ENCODE measurements at regions not wholly inside any gene's neighbourhood (a gene's known extent, or its start where the extent isn't known, plus 50 kb on each side); places are given as distances from the start of the nearest gene placed in this dataset.

DNA sequence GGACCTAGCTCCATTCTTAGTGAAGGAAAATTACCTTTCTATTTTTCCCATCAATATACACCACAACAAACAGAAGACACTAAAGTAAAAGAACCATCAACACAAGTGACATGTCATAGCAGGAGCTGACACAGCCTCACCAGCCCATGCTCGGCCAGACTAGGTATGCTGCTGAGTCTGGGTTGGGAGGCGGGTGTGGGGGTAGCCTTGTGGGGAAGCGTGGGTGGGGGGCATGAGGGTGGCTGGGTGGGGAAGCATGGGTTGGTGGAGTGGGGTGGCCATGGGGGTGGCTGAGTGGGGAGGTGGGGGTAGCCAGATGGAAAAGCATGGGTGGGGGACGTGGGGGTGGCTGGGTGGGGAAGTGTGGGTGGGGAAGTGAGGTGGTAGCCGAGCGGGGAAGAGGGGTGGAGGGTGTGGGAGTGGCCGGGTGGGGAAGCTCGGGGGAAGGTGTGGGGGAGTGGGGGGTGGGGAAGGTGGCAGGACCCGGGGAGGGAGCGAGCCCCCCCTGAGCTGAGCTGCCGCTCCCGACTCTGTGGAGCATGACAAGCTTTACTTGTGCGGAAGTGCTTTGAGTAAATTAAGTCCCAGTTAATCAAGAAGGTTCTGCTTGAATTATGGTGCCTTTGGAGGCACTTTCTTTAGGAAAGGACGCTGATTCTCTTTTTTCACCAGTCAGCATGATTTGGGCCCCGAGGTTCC is 294.6 kb upstream of the ZNF32 start:
- peaks cover 34% of the 10 kb centered on the region for H3K4me1 ChIP-seq

DNA sequence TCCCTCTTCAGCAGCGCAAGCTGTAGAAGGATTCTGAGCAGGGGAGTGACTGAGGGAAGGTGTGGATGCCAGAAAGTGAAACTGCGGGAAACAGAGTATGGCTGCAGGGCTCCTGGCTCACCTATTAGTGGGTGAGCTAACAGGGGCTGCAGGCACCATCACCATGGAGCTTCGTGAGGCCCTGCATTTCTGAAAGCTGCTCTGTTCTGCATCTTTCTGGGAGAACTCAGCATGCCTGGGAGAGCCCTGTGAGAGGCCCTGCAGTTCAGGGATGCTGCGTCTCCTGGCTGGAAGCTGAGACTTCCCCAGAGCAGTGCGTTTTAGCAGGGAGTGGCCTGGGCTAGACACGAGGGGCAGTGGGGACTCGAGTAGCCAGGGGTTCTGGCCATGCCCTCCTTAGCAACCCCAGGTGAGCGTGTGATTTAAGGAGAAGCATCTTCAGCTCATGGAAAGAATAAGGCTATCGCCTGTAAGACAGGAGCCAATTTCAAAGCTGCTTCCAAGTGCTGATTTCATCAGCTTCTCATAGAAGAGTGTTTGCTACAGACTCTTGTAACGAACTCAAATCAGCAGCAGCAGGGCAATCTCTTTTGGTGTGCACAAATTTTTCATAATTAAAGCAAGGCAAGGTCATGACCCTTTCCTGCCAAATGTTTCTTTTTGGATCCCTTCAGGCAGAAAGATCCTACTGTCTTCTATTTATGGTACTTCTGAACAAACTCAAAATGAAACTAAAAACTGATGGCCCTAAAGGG is 293.6 kb upstream of the ZNF32 start:
- H3K36me3 ChIP-seq: no peaks in the 10 kb centered on the region
- H3K4me3 ChIP-seq (ENCODE audit: low read depth, low read length): no peak overlapping the region
- H3K27me3 ChIP-seq: no peaks in the 10 kb centered on the region
- DNase-seq: no peak
- TF ChIP-seq, protein P1, sequence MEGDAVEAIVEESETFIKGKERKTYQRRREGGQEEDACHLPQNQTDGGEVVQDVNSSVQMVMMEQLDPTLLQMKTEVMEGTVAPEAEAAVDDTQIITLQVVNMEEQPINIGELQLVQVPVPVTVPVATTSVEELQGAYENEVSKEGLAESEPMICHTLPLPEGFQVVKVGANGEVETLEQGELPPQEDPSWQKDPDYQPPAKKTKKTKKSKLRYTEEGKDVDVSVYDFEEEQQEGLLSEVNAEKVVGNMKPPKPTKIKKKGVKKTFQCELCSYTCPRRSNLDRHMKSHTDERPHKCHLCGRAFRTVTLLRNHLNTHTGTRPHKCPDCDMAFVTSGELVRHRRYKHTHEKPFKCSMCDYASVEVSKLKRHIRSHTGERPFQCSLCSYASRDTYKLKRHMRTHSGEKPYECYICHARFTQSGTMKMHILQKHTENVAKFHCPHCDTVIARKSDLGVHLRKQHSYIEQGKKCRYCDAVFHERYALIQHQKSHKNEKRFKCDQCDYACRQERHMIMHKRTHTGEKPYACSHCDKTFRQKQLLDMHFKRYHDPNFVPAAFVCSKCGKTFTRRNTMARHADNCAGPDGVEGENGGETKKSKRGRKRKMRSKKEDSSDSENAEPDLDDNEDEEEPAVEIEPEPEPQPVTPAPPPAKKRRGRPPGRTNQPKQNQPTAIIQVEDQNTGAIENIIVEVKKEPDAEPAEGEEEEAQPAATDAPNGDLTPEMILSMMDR (IDR thresholded peaks at IDR 0.05; ENCODE audit: low read depth, low read length): no peak
- no peaks in the 10 kb centered on the region for H3K9me3 ChIP-seq
- peaks cover 34% of the 10 kb centered on the region for H3K4me1 ChIP-seq

More for the DNA sequence above, 294.6 kb upstream of the ZNF32 start:
- H3K9me3 ChIP-seq: no peaks in the 10 kb centered on the region
- TF ChIP-seq, protein P1 (IDR thresholded peaks at IDR 0.05; ENCODE audit: low read depth, low read length): no peak
- H3K36me3 ChIP-seq: no peaks in the 10 kb centered on the region
- no peaks in the 10 kb centered on the region for H3K27me3 ChIP-seq
- no peak overlapping the region for H3K4me3 ChIP-seq (ENCODE audit: low read depth, low read length)
- no peak for DNase-seq

- TF ChIP-seq, protein P1 (IDR thresholded peaks at IDR 0.05; ENCODE audit: low read depth, low read length): no peak
- no peaks in the 10 kb centered on the region for H3K27me3 ChIP-seq
- H3K4me1 ChIP-seq: peaks cover 34% of the 10 kb centered on the region
- H3K36me3 ChIP-seq: no peaks in the 10 kb centered on the region
- H3K9me3 ChIP-seq: no peaks in the 10 kb centered on the region
- H3K4me3 ChIP-seq (ENCODE audit: low read depth, low read length): no peak overlapping the region
- DNase-seq: no peak
These were observed 292.5 kb upstream of the ZNF32 start for GRCh38 chr10:43940898-43941837.

DNA sequence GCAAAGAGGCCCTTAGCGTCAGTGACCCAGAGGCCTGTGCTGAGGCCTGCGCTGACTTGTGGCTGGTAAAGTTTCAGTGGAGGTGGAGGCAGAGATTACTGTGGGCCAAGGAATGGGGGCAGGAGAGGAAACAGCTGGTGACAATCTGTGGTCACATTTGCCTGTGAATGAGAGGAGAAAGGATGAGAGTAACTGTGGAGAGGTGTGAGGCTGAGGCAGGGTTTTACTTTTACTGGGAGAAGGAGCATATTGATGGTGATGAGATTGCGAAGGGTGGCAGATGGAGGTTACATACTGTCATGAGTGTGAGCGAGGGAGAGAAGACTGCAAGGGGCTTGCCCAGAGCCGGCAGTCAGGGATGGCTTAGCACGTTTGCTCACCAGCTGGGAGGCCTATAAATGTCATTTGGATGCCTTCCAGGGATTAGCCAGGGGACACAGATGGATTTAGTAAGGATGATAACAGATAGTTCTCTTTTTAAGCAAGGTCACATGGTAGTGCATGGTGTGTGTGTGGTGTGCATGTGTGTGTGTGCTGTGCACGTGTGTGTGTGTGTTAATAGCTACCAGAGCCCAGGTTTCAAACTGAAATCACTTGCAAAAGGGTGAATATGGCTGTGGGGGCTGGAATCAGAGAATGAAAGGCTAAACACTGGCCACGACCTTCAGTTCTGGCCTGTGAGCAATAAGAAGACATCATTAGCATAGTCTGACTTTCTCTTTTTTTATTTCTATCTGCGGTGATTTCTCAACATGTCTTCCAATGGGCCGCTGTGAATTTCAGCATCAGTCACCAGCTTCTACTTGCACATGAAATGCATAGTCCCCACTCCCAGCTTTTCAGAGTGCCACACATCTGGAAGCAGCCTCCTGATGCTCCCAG is 291.5 kb upstream of the ZNF32 start:
- Histone ChIP-seq H3K27me3 (no peaks in the 10 kb centered on the region), H3K4me1 (peaks cover 34% of the 10 kb centered on the region), H3K4me3 (ENCODE audit: low read depth, low read length) (no peak overlapping the region), H3K36me3 (no peaks in the 10 kb centered on the region), H3K9me3 (no peaks in the 10 kb centered on the region)
- peak; percentile 63 for DNase-seq
- TF ChIP-seq, protein P1 (IDR thresholded peaks at IDR 0.05; ENCODE audit: low read depth, low read length): no peak

GRCh38 chr10:43939389-43939938 is 290.8 kb upstream of the ZNF32 start:
- Histone ChIP-seq H3K9me3 (no peaks in the 10 kb centered on the region), H3K4me1 (peaks cover 34% of the 10 kb centered on the region), H3K36me3 (no peaks in the 10 kb centered on the region), H3K4me3 (ENCODE audit: low read depth, low read length) (no peak overlapping the region), H3K27me3 (no peaks in the 10 kb centered on the region)
- TF ChIP-seq, protein P1 (IDR thresholded peaks at IDR 0.05; ENCODE audit: low read depth, low read length): no peak
- no peak for DNase-seq
